T-helper 1 cell (primary cell): ENCODE measurements at regions not wholly inside any gene's neighbourhood (a gene's known extent, or its start where the extent isn't known, plus 50 kb on each side); places are given as distances from the start of the nearest gene placed in this dataset.
"Not testable (repeated sequence)": the region's sequence is repeated elsewhere in the genome, so short reads cannot be mapped to it uniquely, and the experiment has no call there.

Experiments used
- DNase-seq, 5 donors: peaks; one replicate each; pipeline ENCODE4 v3.0.0-alpha.2; 2012 to 2020

DNA sequence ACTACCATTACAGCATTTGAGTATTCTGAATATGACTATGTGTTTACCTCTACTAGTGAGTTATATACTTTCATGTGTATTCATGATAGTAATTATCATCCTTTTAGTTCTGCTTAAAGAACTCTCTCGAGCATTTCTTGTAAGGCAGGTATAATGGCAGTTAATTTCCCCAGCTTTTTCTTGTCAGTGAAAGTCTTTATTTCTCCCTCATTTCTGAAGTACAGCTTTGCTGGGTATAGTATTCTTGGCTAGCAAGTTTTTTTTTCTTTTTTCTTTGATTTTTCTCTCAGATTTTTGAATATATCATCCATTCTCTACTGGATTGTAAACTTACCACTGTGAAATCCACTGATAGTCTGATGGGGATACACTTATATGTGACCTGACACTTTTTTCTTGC lies 165.9 kb upstream of the ARHGAP5 start:
- DNase-seq = no peak

- no peak for DNase-seq
These were observed 163.7 kb upstream of the ARHGAP5 start for GRCh38 chr14:31913370-31913769.

GRCh38 chr14:31918289-31918688 lies 158.8 kb upstream of the ARHGAP5 start:
- DNase-seq = not testable (repeated sequence)

GRCh38 chr14:31920001-31920400 lies 157.1 kb upstream of the ARHGAP5 start:
- DNase-seq = no peak

DNA sequence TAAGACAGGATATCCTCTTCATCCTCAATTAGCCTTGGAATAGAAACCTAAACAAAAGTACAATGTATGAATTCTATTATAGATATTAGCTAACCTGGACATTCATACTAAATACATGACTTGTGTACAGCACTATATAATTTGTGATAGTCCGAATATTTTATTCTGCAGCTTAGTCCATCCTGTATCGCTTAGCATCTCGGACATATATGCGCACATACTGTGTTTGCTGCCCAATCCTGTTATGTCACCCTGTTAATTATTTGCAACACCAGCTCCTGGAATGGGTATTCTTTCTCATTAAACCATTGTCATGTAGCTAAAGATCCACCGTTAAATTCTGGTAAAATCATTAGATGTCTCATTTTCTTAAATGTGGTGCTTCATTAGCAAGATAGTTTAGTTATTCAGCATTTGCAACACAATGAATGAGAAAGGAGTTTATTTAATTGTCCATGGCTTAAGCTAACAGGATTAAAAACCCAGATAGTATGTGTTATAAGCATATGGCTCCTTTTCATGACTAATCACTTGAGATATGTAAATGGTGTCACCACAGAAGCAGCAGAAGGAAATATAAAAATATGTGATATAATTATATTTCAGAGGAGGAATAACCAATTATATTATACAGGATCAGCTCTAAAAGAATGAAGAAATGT lies 156.0 kb upstream of the ARHGAP5 start:
- DNase-seq = no peak

DNA sequence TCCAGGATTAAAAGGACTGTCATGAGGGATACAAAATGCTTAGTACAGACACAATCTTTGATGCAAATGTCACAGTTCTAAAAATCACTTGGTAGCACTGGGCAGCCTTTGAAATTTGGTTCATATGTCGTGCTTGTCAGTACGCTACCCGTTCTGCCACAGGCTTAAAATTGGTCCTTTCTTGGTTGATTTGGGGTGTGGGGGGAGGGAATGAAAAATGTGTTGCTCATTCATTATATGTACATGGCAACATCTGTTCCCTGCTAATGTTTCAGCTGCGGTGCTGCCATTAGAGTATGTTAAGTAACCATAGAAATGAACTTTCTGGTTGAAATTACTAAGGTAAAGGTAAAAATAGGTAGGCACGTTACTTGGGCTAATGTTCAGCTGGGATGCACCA lies 155.4 kb upstream of the ARHGAP5 start:
- no peak for DNase-seq

DNA sequence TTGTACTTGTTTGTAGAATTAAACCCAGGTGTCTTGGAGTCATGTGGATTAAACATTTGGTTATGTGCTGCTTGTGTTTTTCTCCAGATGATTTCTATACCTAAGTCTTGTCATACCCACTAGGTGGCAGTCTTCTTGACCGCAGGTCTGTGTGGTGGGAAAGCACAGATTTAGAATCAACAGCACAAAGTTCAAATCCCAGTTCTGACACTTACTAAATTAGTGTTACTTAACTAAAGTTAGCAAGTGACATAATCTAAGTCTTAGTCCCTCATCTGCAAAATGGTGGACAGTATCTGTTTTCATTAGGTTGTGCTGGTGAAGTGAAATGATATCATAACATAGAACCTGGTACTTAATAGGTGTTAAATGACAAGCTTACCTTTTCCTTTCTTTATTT lies 151.0 kb upstream of the ARHGAP5 start:
- DNase-seq = peak in 1 of 5 donors; percentile 57

DNA sequence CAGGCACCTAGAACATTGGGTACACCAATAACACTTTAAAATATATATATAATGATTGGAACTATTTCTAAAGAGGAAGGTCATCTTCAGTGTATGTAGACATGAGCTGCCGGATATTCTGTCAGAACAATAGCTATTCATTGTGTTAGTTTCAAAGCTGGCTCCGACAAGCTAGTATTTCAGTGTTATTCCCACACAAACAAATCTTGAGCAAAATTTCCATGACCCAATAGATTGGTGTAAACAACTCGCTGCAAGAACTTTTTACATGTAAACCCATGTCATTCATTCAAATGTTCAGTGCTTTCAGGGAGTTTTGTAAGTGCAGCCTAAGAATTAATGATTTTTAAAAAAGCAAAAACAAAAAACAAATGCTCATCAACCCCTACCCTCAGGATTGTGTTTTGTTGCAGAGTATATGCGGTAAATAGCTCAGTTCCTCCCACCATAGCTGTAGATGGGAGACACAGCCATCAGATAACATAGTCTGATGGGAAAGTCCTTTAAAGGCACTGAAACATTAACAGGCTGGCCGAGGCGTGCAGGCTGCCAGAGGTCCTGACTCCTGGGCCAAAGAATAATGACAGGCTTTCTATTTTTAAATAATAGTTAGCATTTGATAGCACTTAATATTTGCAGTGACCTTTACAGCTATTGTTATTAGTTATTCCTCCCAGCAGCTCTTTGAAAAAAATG lies 150.3 kb upstream of the ARHGAP5 start:
- DNase-seq = no peak

DNA sequence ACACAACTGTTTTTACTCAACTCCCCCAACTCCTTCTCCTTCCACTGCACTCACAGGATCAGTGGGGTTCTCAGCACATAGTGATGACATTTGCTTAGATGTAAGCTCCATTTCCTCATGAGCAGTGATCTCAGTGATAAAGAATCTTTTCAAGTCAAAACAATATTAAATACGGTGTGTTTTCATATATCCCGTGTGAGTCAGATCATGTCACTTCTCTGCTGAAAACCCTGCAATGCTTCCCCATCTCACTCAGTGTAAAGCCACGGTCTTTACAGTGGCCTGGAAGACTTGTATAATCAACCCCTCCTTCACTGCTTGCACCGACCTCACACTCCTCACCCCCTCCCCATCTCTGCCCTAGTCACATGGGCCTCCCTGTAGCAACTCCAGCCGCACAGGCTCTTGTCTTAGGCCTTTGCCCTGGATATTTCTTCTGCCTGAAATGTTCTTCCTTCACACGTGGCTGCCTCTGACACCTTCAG lies 149.7 kb upstream of the ARHGAP5 start:
- peak in 1 of 5 donors; percentile 28 for DNase-seq

DNA sequence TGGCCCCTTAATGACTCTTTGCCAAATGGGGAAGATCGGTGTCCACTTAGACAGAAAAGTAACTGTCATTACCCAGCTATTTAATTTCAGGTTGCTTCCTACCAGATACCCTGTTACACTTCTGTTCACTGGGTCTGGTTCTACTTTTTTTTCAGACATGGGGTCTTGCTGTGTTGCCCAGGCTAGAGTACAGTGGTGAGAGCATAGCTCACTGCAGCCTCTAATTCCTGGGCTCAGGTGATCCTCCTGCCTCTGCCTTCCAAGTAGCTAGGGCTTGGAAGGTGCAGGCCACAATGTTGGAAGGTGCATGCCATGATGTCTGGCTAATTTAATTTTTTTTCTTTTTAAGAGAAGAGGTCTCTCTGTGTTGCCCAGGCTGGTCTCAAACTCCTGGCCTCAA lies 147.0 kb upstream of the ARHGAP5 start:
- no peak for DNase-seq

DNA sequence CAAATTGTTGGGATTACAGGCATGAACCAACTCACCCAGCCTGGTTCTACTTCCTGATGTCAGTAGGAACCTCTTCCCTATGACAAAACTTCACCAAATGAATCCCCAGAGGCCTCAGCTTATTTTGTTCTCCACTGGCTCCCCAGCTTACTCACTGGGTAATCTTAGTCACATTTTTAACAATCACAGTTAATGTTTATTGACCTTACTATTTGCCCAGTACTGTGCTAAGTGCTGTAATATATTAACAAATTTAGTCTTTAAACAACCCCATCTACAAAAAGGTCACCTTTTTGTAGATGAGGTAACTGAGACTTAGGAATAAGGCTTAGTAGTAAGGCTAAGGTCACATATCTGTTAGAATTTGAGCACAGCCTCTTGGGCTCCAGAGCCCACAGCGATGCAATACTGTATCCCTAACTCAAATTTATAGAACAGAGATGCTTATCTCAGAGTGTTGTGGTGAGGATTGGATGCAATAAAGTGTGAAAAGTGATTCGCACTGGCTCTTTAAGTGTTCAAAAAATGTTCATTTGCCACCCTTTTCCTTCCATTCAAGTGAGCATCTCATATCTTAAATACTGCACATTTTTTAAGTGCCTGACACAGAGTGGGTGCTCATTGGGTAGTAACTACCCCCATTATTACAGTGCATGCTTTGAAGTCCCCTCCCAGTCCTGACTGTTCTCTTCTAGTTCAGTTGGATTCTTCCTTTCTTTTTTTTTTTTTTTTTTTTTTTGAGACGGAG lies 146.4 kb upstream of the ARHGAP5 start:
- no peak for DNase-seq

- no peak for DNase-seq
These were observed 144.4 kb upstream of the ARHGAP5 start for GRCh38 chr14:31932675-31933074.

DNA sequence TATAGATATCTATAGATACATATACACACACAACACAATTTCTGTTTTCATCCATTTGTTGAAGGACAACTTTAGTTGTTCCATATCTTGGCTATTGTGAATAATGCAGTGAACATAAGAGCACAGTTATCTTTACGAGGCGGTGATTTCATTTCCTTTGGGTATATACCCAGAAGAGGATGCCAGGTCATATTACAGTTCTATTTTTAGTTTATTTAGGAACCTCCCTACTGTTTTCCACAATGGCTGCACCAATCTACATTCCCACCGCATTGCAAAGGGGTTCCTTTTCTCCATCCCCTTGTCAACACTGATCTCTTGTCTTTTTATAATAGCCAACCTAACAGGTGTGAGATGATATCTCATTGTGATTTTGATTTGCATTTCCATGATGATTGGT lies 143.4 kb upstream of the ARHGAP5 start:
- no peak for DNase-seq

- peak in 1 of 5 donors; percentile 18 for DNase-seq
These were observed 142.3 kb upstream of the ARHGAP5 start for GRCh38 chr14:31934767-31935266.

DNA sequence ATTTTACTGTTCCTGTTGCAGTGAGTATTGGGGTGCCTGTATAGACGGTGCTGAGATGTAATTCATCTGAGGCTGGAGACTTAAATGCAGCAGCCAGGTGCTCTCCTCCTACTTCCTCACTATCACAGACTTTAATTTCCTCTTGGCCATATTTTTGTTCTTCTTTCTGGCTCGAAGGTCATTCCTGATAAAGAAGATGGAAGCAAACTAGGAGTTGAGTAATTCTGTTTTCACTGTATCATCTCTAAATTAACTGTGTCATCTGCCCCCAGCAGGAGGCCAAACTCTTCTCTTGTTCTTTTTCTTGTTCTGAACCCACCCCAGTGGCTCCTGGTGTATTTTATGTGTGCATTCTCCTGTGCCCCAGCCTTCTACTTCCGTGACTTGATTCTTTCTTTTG lies 141.7 kb upstream of the ARHGAP5 start:
- DNase-seq = no peak

GRCh38 chr14:31936115-31936514 lies 141.0 kb upstream of the ARHGAP5 start:
- no peak for DNase-seq

GRCh38 chr14:31937730-31938346 lies 139.3 kb upstream of the ARHGAP5 start:
- peak in 2 of 5 donors; percentile 8 to 92 for DNase-seq

GRCh38 chr14:31939934-31940333 lies 137.2 kb upstream of the ARHGAP5 start:
- no peak for DNase-seq

GRCh38 chr14:31941487-31941886 lies 135.6 kb upstream of the ARHGAP5 start:
- no peak for DNase-seq

GRCh38 chr14:31942166-31942841 lies 134.8 kb upstream of the ARHGAP5 start:
- DNase-seq = no peak

- no peak for DNase-seq
These were observed 133.8 kb upstream of the ARHGAP5 start for GRCh38 chr14:31943217-31943799.

DNA sequence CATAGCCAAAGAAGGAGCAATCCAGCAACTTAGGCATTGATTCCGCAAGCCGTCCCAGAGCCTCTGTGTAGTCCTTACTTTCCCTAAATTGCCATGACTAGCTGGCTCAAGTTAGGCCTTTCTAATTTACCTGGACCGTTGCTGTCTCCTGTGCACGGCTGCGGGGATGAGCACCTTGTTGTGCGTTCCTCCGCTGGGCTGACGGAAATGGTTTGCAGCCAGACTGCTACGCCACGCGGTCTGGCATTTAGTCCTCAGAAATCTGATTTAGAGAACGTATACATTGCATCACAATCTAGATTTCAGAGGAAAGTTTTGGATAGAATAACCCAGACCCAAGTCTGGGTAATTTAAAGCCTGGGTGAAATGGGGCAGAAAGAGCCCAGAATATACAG lies 133.2 kb upstream of the ARHGAP5 start:
- DNase-seq = no peak
